ENCODE measurements at regions not wholly inside any gene's neighbourhood (a gene's known extent, or its start where the extent isn't known, plus 50 kb on each side); places are given as distances from the start of the nearest gene placed in this dataset.
"Not testable (repeated sequence)": the region's sequence is repeated elsewhere in the genome, so short reads cannot be mapped to it uniquely, and the experiment has no call there.

DNA sequence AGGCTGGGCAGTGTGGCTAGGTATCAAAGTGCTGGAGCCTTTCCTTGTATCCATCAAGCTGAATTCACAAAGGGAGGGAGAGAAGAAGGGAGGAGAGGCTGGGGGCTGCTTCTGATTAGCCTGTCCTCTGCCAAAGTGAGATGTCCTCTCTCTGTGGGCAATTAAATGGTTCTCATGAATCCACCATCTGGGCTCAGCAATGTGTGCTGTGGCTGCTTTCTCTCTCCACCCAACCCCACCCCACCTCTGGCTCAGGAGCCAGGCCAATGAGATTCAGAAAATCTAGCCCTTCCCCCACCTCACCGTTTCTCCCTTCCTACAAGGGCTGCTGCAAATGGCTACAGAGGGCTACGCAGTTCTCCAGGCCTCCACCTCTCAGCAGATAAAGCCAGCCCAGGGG lies 154.6 kb downstream of the TENT5C start:
- H3K4me3 ChIP-seq (ENCODE audit: low read length), result no peak overlapping the region
- Mint-ChIP-seq H3K27ac (no peak overlapping the region), H3K9me3 (no peaks in the 10 kb centered on the region), H3K4me1 (peaks cover 11% of the 10 kb centered on the region in 2 donors), H3K27me3 (ENCODE audit: low read depth in 2 of 2) (peaks cover 22 to 42% of the 10 kb centered on the region in 2 donors), H3K4me3 (no peak overlapping the region), H3K36me3 (no peaks in the 10 kb centered on the region)
- no peak for DNase-seq
- intact Hi-C loops (cut with micrococcal nuclease), result no loop called here
- ATAC-seq, result no peak
- WGBS (ENCODE audit: insufficient coverage), result 92% methylated on average over 2 of the region's 2 CpGs
- H3K27me3 ChIP-seq (ENCODE audit: control insufficient read depth, insufficient read depth, low read length), result peaks cover 6% of the 10 kb centered on the region
- H3K9me3 ChIP-seq (ENCODE audit: control insufficient read depth, insufficient read depth, low read length), result no peaks in the 10 kb centered on the region
- no peaks in the 10 kb centered on the region for H3K36me3 ChIP-seq (ENCODE audit: control insufficient read depth, insufficient read depth, low read length)
- H3K27ac ChIP-seq (ENCODE audit: low read length), result no peak overlapping the region
- TF ChIP-seq, protein P1, sequence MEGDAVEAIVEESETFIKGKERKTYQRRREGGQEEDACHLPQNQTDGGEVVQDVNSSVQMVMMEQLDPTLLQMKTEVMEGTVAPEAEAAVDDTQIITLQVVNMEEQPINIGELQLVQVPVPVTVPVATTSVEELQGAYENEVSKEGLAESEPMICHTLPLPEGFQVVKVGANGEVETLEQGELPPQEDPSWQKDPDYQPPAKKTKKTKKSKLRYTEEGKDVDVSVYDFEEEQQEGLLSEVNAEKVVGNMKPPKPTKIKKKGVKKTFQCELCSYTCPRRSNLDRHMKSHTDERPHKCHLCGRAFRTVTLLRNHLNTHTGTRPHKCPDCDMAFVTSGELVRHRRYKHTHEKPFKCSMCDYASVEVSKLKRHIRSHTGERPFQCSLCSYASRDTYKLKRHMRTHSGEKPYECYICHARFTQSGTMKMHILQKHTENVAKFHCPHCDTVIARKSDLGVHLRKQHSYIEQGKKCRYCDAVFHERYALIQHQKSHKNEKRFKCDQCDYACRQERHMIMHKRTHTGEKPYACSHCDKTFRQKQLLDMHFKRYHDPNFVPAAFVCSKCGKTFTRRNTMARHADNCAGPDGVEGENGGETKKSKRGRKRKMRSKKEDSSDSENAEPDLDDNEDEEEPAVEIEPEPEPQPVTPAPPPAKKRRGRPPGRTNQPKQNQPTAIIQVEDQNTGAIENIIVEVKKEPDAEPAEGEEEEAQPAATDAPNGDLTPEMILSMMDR (IDR thresholded peaks at IDR 0.05), result no peak
- H3K4me1 ChIP-seq (ENCODE audit: control insufficient read depth, insufficient read depth, low read length), result peaks cover 8% of the 10 kb centered on the region

DNA sequence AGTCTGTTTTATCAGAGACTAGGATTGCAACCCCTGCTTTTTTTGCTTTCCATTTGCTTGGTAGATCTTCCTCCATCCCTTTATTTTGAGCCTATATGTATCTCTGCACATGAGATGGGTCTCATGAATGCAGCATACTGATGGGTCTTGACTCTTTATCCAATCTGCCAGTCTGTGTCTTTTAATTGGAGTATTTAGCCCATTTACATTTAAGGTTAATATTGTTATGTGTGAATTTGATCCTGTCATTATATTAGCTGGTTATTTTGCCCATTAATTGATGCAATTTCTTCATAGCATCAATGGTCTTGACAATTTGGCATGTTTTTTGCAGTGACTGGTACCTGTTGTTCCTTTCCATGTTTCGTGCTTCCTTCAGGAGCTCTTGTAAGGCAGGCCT lies 161.7 kb downstream of the GDAP2 start:
- peaks cover 16% of the 10 kb centered on the region for H3K9me3 ChIP-seq (ENCODE audit: control insufficient read depth, insufficient read depth, low read length)
- H3K36me3 ChIP-seq (ENCODE audit: control insufficient read depth, insufficient read depth, low read length); H3K4me3 Mint-ChIP-seq; H3K27ac Mint-ChIP-seq; H3K27ac ChIP-seq (ENCODE audit: low read length); H3K27me3 ChIP-seq (ENCODE audit: control insufficient read depth, insufficient read depth, low read length); H3K4me3 ChIP-seq (ENCODE audit: low read length); H3K4me1 Mint-ChIP-seq; H3K4me1 ChIP-seq (ENCODE audit: control insufficient read depth, insufficient read depth, low read length); intact Hi-C loops (cut with micrococcal nuclease); DNase-seq; ATAC-seq: not testable (repeated sequence)
- Mint-ChIP-seq H3K9me3 (peaks cover 7 to 18% of the 10 kb centered on the region in 2 donors), H3K36me3 (peaks cover 27% of the 10 kb centered on the region), H3K27me3 (ENCODE audit: low read depth in 2 of 2) (peaks cover 26 to 31% of the 10 kb centered on the region in 2 donors)
- WGBS (ENCODE audit: insufficient coverage), result 92% methylated on average over 1 of the region's 1 CpG

DNA sequence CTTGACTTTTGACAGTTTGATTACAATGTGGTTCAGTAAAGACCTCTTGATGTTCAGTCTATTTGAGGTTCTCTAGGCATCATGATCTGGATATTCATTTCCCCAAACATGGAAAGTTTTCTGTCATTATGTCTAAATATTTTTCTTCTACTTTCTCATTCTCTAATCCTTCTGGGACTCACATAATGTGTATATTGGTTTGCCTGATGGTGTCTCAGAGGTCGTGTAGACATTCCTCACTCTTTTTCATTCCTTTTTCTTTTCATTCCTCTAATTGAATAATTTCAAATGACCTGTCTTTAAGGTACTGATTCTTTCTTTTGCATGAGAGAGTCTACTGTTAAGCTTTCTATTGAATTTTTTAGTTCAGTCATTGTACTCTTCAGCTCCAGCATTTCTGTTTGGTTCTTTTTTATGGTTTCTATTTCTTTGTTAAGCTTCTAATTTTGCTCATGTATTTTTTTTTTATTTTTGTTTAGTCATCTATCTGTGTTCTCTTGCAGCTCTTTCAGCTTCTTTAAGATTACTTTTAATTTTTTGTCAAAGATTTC lies 158.4 kb downstream of the GDAP2 start:
- Histone ChIP-seq H3K9me3 (ENCODE audit: control insufficient read depth, insufficient read depth, low read length) (peaks cover 16% of the 10 kb centered on the region), H3K27ac (ENCODE audit: low read length) (no peak overlapping the region), H3K36me3 (ENCODE audit: control insufficient read depth, insufficient read depth, low read length) (no peaks in the 10 kb centered on the region), H3K27me3 (ENCODE audit: control insufficient read depth, insufficient read depth, low read length) (peaks cover 4% of the 10 kb centered on the region), H3K4me3 (ENCODE audit: low read length) (no peak overlapping the region), H3K4me1 (ENCODE audit: control insufficient read depth, insufficient read depth, low read length) (no peaks in the 10 kb centered on the region)
- Mint-ChIP-seq H3K27ac (no peak overlapping the region), H3K27me3 (ENCODE audit: low read depth in 2 of 2) (peaks cover 31 to 50% of the 10 kb centered on the region in 2 donors), H3K9me3 (peaks cover 7 to 23% of the 10 kb centered on the region in 2 donors), H3K4me3 (no peak overlapping the region), H3K4me1 (no peaks in the 10 kb centered on the region), H3K36me3 (peaks cover 27% of the 10 kb centered on the region)
- ATAC-seq, result no peak
- intact Hi-C loops (cut with micrococcal nuclease), result no loop called here
- TF ChIP-seq, protein P1 (IDR thresholded peaks at IDR 0.05), result no peak
- no peak for DNase-seq
- WGBS (ENCODE audit: insufficient coverage), result no CpG with 5 or more reads among the region's 1 CpG

DNA sequence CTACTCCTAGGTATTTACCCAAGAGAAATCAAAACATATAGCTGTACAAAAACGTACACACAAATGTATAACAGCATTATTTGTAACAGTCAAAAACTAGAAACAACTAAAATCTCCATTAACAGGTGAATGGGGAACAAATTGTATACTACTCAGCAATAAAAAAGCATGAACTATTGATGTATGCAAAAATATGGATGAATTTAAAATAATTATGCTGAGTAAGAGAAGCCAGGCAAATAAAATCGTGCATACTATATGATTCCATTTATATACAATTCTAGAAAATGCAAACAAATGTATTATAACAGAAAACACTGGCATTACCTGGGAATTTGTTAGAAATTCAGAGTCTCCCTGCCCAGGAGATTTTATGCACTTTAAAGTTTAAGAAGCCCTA lies 150.1 kb downstream of the GDAP2 start:
- Histone ChIP-seq H3K27ac (ENCODE audit: low read length) (no peak overlapping the region), H3K4me3 (ENCODE audit: low read length) (no peak overlapping the region), H3K4me1 (ENCODE audit: control insufficient read depth, insufficient read depth, low read length) (no peaks in the 10 kb centered on the region), H3K9me3 (ENCODE audit: control insufficient read depth, insufficient read depth, low read length) (no peaks in the 10 kb centered on the region), H3K36me3 (ENCODE audit: control insufficient read depth, insufficient read depth, low read length) (no peaks in the 10 kb centered on the region), H3K27me3 (ENCODE audit: control insufficient read depth, insufficient read depth, low read length) (no peaks in the 10 kb centered on the region)
- no peak for ATAC-seq
- no peak for DNase-seq
- peaks cover 9 to 48% of the 10 kb centered on the region in 2 donors for H3K27me3 Mint-ChIP-seq (ENCODE audit: low read depth in 2 of 2)
- no peaks in the 10 kb centered on the region for H3K9me3 Mint-ChIP-seq
- TF ChIP-seq, protein P1 (IDR thresholded peaks at IDR 0.05), result no peak
- intact Hi-C loops (cut with micrococcal nuclease), result no loop called here
- 50% methylated on average over 1 of the region's 2 CpGs for WGBS (ENCODE audit: insufficient coverage)
- no peak overlapping the region for H3K27ac Mint-ChIP-seq
- no peak overlapping the region for H3K4me3 Mint-ChIP-seq
- H3K36me3 Mint-ChIP-seq, result no peaks in the 10 kb centered on the region
- H3K4me1 Mint-ChIP-seq, result peaks cover 0 to under 1% of the 10 kb centered on the region in 2 donors
